Lower leg skin (tissue), 3 donors: ENCODE measurements at regions not wholly inside any gene's neighbourhood (a gene's known extent, or its start where the extent isn't known, plus 50 kb on each side); places are given as distances from the start of the nearest gene placed in this dataset.

Experiments used
- POLR2A ChIP-seq, 2 donors: fragments of 450-650 bp; IDR thresholded peaks; one replicate each; pipeline ENCODE4 v1.6.1; 2016 to 2017; ENCODE audit warnings: antibody characterized with exemption in 2 of 2, mild to moderate bottlenecking in 1 of 2, moderate library complexity in 1 of 2
- TF ChIP-seq, protein P1 (sequence below), 3 donors: fragments of 450-650 bp; IDR thresholded peaks; one replicate each; pipeline ENCODE4 v1.5.1; 2016; ENCODE audit warnings: antibody characterized with exemption in 3 of 3, mild to moderate bottlenecking in 3 of 3, moderate library complexity in 2 of 3

DNA sequence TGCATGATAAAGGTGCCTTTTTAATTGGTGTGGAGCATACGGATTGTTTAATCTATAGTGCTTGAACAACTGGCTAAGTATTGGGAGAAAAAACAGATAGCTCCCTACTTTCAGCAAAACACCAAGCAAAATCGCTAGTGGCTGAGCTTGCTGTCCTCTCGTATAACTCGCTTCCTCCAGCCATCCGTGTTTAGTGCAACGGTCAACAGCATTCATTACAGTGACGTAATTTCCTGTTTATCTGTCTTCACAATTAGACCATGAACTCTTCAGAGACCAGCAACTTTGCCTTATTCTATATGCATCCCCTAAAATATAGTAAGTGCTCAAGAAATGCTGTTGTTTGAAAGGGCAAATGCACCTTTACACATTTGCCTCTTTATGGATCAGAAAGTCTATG, 511.9 kb downstream of the HAPSTR1 start:
- TF ChIP-seq, protein P1, sequence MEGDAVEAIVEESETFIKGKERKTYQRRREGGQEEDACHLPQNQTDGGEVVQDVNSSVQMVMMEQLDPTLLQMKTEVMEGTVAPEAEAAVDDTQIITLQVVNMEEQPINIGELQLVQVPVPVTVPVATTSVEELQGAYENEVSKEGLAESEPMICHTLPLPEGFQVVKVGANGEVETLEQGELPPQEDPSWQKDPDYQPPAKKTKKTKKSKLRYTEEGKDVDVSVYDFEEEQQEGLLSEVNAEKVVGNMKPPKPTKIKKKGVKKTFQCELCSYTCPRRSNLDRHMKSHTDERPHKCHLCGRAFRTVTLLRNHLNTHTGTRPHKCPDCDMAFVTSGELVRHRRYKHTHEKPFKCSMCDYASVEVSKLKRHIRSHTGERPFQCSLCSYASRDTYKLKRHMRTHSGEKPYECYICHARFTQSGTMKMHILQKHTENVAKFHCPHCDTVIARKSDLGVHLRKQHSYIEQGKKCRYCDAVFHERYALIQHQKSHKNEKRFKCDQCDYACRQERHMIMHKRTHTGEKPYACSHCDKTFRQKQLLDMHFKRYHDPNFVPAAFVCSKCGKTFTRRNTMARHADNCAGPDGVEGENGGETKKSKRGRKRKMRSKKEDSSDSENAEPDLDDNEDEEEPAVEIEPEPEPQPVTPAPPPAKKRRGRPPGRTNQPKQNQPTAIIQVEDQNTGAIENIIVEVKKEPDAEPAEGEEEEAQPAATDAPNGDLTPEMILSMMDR (IDR thresholded peaks at IDR 0.05), result no peak
- TF ChIP-seq POLR2A (IDR thresholded peaks at IDR 0.05), result no peak
